ENCODE measurements at regions not wholly inside any gene's neighbourhood (a gene's known extent, or its start where the extent isn't known, plus 50 kb on each side); places are given as distances from the start of the nearest gene placed in this dataset.

DNA sequence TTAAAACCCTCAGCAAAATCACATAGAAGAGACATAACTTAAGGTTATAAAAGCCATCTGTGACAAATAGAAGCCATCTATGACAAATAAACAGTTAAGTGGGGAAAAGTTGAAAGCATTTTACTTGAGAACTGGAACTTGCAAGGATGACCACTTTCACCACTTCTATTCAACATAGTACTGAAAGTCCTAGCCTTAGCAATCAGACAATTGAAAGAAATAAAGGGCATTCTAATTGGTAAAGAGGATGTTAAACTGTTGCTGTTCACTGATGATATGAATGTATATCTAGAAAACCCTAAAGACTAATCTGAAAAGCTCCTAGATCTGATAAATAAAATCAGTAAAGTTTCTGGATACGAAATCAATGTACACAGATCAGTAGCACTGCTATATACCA, 186.9 kb upstream of the SATB1 start:
- TF ChIP-seq, protein P1, sequence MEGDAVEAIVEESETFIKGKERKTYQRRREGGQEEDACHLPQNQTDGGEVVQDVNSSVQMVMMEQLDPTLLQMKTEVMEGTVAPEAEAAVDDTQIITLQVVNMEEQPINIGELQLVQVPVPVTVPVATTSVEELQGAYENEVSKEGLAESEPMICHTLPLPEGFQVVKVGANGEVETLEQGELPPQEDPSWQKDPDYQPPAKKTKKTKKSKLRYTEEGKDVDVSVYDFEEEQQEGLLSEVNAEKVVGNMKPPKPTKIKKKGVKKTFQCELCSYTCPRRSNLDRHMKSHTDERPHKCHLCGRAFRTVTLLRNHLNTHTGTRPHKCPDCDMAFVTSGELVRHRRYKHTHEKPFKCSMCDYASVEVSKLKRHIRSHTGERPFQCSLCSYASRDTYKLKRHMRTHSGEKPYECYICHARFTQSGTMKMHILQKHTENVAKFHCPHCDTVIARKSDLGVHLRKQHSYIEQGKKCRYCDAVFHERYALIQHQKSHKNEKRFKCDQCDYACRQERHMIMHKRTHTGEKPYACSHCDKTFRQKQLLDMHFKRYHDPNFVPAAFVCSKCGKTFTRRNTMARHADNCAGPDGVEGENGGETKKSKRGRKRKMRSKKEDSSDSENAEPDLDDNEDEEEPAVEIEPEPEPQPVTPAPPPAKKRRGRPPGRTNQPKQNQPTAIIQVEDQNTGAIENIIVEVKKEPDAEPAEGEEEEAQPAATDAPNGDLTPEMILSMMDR (conservative IDR thresholded peaks at IDR 0.05), result no peak
- TF ChIP-seq EZH2 (IDR thresholded peaks at IDR 0.05; ENCODE audit: low read depth), result no peak
- H3K79me2 ChIP-seq (ENCODE audit: low read depth), result no peaks in the 10 kb centered on the region
- H3K36me3 ChIP-seq (ENCODE audit: low read depth), result no peaks in the 10 kb centered on the region
- no peaks in the 10 kb centered on the region for H3K9me2 ChIP-seq (ENCODE audit: insufficient read depth)
- POLR2A ChIA-PET (ENCODE audit: unreplicated experiment), result no interaction called here
- CTCF ChIA-PET, result no interaction called here
- DNase-seq, result no peak
- no peak overlapping the region for H3K4me2 ChIP-seq
- BruUV-seq (replicated peaks), result no TSS peak
- no peaks in the 10 kb centered on the region for H3K27me3 ChIP-seq (ENCODE audit: insufficient read depth, low read depth)
- H3K27ac ChIP-seq, result no peak overlapping the region
- no peak overlapping the region for H3K4me3 ChIP-seq
- H4K20me1 ChIP-seq (ENCODE audit: insufficient read depth), result no peaks in the 10 kb centered on the region
- H3F3A ChIP-seq (ENCODE audit: insufficient read depth, low read depth), result no peaks in the 10 kb centered on the region
- intact Hi-C loops (cut with micrococcal nuclease; ENCODE audit: unreplicated experiment), result no loop called here
- no peaks in the 10 kb centered on the region for H3K4me1 ChIP-seq (replicated peaks; ENCODE audit: insufficient read depth)
- H2AFZ ChIP-seq, result no peak overlapping the region
- H3K9me3 ChIP-seq (ENCODE audit: insufficient read depth, low read depth), result no peaks in the 10 kb centered on the region

DNA sequence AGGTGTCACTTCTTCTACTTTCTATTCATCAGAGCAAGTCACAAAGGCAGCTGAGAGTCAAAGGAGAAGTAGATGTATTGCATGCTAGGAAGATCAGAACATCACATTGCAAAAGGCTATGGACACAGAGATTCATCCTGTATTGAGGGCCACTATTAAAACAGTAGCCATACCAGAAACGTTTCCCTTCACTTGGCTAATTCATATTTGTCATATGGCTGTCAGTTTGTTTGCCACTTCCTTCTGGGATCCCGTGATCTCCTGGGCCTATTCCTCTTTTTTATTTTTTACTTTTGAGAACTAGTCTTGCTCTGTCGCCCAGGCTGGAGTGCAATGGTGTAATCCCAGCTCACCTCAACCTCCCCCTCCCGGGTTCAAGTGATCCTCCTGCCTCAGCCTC, 184.0 kb upstream of the SATB1 start:
- intact Hi-C loops (cut with micrococcal nuclease; ENCODE audit: unreplicated experiment), result no loop called here
- CTCF ChIA-PET, result no interaction called here
- Histone ChIP-seq H3K9me3 (ENCODE audit: insufficient read depth, low read depth) (no peaks in the 10 kb centered on the region), H3K79me2 (ENCODE audit: low read depth) (no peaks in the 10 kb centered on the region), H3K27ac (no peak overlapping the region), H3K27me3 (ENCODE audit: insufficient read depth, low read depth) (no peaks in the 10 kb centered on the region), H3K4me1 (replicated peaks; ENCODE audit: insufficient read depth) (no peaks in the 10 kb centered on the region), H2AFZ (no peak overlapping the region), H3K4me3 (no peak overlapping the region), H3K9me2 (ENCODE audit: insufficient read depth) (no peaks in the 10 kb centered on the region), H3K4me2 (no peak overlapping the region), H4K20me1 (ENCODE audit: insufficient read depth) (no peaks in the 10 kb centered on the region), H3K36me3 (ENCODE audit: low read depth) (no peaks in the 10 kb centered on the region), H3F3A (ENCODE audit: insufficient read depth, low read depth) (no peaks in the 10 kb centered on the region)
- POLR2A ChIA-PET (ENCODE audit: unreplicated experiment), result no interaction called here
- DNase-seq, result no peak
- no peak for TF ChIP-seq EZH2 (IDR thresholded peaks at IDR 0.05; ENCODE audit: low read depth)
- TF ChIP-seq, protein P1 (conservative IDR thresholded peaks at IDR 0.05), result no peak
- BruUV-seq (replicated peaks), result no TSS peak

DNA sequence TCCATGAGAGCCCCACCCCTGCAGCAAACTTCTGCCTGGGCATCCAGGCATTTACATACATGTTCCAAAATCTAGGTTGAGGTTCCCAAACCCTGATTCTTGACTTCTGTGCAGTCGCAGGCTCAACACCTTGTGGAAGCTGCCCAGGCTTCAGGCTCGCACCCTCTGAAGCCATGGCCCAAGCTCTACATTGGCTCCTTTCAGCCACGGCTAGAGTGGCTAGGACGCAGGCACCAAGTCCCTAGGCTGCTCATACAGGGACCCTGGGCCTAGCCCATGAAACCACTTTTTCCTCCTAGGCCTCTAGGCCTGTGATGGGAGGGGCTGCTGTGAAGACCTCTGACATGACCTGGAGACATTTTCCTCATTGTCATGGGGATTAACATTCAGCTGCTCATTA, 172.8 kb upstream of the SATB1 start:
- no peak overlapping the region for H2AFZ ChIP-seq
- no peak overlapping the region for H3K27ac ChIP-seq
- CTCF ChIA-PET, result no interaction called here
- no peak overlapping the region for H3K4me3 ChIP-seq
- H4K20me1 ChIP-seq (ENCODE audit: insufficient read depth), result no peaks in the 10 kb centered on the region
- H3K27me3 ChIP-seq (ENCODE audit: insufficient read depth, low read depth), result no peaks in the 10 kb centered on the region
- H3K4me1 ChIP-seq (replicated peaks; ENCODE audit: insufficient read depth), result no peaks in the 10 kb centered on the region
- H3F3A ChIP-seq (ENCODE audit: insufficient read depth, low read depth), result no peaks in the 10 kb centered on the region
- POLR2A ChIA-PET (ENCODE audit: unreplicated experiment), result no interaction called here
- no peaks in the 10 kb centered on the region for H3K36me3 ChIP-seq (ENCODE audit: low read depth)
- H3K9me3 ChIP-seq (ENCODE audit: insufficient read depth, low read depth), result no peaks in the 10 kb centered on the region
- H3K79me2 ChIP-seq (ENCODE audit: low read depth), result no peaks in the 10 kb centered on the region
- H3K4me2 ChIP-seq, result no peak overlapping the region
- TF ChIP-seq, protein P1 (conservative IDR thresholded peaks at IDR 0.05), result no peak
- no peak for TF ChIP-seq EZH2 (IDR thresholded peaks at IDR 0.05; ENCODE audit: low read depth)
- DNase-seq, result no peak
- intact Hi-C loops (cut with micrococcal nuclease; ENCODE audit: unreplicated experiment), result no loop called here
- BruUV-seq (replicated peaks), result no TSS peak
- no peaks in the 10 kb centered on the region for H3K9me2 ChIP-seq (ENCODE audit: insufficient read depth)
